GM19395 (cell line): ENCODE measurements at regions not wholly inside any gene's neighbourhood (a gene's known extent, or its start where the extent isn't known, plus 50 kb on each side); places are given as distances from the start of the nearest gene placed in this dataset.
"Not testable (repeated sequence)": the region's sequence is repeated elsewhere in the genome, so short reads cannot be mapped to it uniquely, and the experiment has no call there.

Experiments
- ATAC-seq: cut with Tn5 transposase; IDR thresholded peaks from one replicate; pipeline ENCODE4 v1.9.1; 2021; ENCODE audit warnings: mild to moderate bottlenecking, moderate library complexity; ENCODE audit not compliant: unreplicated experiment

DNA sequence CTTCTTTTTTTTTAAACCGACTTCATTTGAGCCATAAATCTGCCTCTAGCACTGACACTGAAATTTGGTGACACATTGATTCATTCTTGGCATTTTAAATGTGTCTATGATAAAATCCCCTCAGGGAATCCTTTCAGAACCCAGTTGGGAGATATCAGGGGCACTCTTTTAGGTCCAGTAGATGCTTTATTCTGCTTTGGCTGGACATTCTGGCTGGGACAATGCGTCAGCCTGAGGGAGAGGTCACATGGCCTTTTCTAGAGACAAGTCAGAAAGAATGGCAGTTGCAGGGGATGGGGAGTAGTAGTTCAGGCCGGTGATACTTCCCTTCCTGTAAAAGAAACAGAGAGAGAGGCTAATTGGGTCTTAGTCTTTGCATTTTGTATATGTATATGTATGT, 63.1 kb downstream of the TRIM43 start:
- ATAC-seq: not testable (repeated sequence)

GRCh38 chr2:95656553-95656952, 64.8 kb downstream of the TRIM43 start:
- ATAC-seq: not testable (repeated sequence)

DNA sequence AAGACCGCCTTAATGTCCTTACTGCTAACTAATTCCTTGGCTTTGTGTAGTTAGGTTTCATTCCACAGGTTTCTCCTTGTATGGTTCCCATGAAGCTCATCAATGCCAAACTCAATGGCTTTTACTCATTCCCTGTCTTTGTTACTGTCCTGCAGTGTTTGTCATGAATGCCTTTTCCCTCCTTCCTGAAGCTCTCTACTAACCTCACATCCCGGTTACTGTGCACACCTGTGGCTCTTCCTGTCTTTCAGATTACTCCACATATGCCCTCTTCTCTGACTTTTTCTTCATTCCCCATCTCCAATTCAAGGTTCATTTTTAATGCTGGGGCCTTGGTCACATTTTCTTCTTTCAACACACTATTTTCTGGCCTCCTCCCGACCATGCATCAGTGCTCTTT, 66.1 kb downstream of the TRIM43 start:
- not testable (repeated sequence) for ATAC-seq

DNA sequence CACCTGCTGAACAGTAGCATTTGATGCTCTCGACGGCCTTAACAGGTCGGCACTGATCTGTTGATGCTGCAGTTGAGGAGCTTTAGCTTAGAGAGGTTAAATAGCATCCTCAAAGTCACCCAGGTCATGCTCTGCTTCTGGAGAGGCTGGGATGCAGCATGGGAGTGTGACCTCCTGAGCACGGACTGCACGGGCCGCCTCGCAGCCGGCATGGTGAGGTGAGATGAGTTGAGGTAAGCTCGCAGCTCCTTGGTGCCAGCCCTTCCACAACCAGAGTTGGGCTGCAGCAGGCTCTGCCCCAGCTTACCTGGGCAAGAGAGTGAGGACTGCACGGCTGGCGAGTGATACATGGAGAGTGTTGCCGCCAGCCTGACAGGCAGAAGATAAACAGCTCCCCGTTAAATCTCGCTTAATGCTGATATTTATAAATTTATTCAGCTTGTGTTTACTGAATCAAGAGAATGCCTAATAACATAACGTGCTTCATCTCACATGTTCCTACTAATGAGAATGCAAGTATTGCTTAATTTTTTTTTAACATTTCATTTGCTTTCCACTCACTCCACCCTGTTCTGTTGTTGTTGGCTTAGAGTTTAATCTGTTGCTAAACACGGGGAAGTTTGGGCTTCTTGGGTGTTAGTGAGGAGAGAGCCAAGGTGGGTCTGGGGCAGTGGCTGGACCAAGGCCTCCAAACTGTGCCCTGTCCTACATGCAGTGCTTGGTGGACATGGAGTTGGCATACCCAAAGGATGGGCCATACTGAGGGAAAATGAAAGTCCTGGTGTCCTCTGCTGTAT, 69.2 kb downstream of the TRIM43 start:
- ATAC-seq: not testable (repeated sequence)

DNA sequence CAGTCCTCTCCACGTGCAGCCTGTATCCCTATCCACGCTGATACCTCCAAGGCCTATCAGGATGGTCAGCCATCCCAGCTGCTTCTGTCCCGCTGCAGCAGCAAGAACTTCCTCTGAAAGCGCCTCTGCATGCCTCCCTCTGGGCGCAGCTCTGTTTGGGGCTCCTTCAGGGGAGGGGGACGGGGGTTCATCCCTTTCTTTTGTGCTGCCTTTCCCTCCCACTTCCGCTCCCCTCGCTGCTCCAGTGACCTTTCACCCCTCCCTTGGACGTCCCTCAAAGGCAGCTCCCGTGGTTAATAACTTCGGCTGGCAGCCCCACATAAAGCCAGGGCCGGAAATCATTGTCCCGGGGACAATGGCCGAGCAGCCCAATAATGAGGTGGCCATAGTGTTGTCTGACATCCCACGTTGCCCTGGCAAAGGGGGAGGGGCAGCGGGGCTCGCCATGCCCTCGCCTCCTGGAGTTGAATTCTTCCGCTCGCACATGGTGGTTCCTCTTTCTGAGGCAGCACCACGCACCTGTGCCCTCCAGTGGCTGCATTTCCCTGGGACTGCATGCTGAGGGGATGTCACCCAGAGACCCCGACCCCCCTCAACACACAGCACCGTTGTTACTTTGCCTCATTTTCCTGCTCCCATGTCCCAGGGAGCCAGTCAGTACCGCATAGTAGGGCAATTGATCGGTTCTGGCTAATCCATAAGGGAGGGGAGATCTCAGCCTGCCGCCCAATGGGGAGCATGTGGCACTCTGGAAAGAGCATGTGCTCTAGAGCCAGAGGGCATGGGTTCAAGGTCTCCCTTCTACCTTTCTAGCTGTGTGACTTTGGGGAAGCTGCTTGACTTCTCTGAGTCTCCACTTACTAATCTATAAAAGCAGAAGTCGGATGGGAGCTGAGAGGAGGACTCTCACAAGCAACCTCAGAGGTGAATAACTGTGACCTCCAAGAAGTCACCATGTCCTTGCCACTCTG, 72.0 kb downstream of the TRIM43 start:
- not testable (repeated sequence) for ATAC-seq

GRCh38 chr2:95666636-95667035, 74.8 kb downstream of the TRIM43 start:
- not testable (repeated sequence) for ATAC-seq

DNA sequence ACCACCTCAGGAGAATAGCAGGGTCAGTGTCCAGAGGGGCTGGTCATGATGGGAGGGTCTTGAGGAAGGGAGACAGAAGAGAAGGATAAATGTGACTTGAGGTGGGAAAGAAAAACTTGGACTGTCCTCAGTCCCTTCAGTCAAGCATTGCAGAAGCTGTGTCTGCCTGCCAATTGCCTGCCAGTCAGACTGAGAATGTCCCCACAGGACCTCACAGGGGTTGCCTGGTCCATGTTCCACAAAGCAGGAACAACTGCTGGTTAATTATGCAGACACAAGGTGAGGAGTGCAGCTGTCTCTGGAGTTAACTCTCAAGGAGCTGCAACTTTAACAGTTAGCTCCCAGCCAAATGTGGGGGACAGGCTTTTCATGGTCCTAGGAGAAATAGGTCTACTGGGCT, 75.7 kb downstream of the TRIM43 start:
- ATAC-seq: no peak

DNA sequence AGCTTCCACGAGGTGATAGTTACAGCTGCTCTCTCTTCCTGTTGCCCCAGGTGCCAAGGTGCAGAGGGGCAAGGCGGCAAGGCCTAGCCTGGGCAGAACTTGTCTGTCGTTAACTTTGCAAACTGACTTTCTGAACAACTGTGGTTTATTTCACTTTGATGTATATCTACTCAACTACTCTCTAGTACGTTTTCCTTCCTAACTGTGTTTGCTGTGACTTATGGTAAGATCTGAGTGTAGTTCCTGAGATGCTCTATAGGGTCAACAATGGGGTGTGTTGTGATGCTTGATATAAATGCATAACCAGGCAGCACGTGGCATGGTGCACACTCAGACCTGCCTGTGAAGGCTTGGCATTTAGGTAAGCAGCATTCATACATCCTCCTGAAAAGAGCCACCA, 77.1 kb downstream of the TRIM43 start:
- not testable (repeated sequence) for ATAC-seq

- ATAC-seq: no peak
These were observed 77.7 kb downstream of the TRIM43 start for GRCh38 chr2:95669441-95669991.

GRCh38 chr2:95670167-95670566, 78.4 kb downstream of the TRIM43 start:
- no peak for ATAC-seq

DNA sequence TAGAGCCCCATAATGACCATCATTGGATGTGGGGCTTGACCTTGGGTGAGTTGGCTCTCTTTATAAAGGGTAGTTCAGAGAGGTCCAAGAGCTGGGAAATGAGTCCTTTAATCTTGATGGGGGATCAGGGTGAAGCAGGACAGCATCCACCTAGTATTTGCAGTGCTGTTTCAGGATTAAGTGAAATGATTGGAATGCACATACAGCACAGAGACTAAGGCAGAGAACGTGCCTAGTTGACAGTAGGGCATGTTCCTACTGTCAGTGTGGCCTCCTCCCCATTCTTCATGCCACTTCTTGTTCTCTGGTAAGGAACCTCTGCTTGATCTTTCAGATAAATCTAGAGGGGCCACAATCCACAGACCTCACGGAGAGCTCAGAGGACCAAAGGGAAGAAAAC, 78.9 kb downstream of the TRIM43 start:
- ATAC-seq: no peak

- ATAC-seq: not testable (repeated sequence)
These were observed 79.4 kb downstream of the TRIM43 start for GRCh38 chr2:95671171-95671570.

DNA sequence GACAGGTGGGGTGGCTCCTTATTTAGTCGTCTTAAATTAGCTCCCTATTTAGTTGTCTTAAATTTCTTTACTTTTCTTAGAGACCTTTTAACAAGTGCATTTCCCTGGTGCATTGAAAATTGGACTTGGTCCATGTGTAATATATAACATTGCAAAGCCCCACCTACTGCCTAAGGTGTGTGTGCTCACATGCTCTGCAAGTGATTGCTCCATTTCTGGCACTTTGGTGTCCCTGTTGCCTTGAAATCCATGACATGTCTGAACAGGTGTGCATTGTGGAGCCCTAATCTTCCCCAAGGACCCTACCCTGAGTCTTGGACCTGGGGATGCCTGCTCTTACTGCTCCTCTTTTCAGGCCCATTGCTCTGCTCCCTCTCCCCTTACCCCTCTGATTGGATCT, 80.2 kb downstream of the TRIM43 start:
- ATAC-seq: not testable (repeated sequence)

DNA sequence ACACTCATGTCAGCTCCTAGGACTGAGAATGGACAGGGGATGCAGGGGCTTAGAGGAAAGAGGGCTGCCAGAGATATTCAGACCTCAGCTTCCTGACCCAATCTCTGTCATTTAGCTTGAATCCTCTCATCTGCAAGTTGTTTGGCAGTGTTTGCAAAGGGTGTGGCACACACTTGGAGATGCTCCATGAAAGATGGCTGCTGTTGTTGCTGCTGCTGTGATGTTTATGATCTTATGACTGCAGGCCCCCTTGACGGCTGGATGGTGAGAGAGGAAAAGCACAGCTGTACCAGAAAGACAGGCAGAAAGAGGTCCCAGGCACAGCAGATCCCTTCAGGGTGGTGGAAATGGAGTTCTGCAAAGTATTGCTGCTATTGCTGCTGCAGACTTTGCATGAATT, 80.7 kb downstream of the TRIM43 start:
- not testable (repeated sequence) for ATAC-seq

DNA sequence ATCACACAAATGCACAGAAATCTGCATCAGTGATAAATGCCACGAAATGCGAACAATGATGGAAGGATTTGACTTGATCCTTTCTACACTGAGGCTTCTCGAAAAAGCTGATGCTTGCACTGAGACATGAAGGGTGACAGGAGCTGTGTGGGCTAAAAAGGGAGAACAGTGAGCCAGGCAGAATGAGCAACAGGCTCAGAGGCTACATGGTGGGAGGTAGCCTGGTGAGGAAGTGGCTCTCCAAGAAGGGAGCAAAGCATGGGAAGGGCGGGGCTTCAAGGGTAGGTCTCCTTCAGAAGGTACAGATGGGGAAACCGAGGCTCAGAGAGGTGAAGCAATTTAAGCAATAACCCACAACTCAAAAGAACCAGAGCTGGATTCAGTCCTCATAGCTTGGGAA, 82.4 kb downstream of the TRIM43 start:
- no peak for ATAC-seq

- not testable (repeated sequence) for ATAC-seq
These were observed 84.8 kb downstream of the TRIM43 start for GRCh38 chr2:95676573-95676972.

DNA sequence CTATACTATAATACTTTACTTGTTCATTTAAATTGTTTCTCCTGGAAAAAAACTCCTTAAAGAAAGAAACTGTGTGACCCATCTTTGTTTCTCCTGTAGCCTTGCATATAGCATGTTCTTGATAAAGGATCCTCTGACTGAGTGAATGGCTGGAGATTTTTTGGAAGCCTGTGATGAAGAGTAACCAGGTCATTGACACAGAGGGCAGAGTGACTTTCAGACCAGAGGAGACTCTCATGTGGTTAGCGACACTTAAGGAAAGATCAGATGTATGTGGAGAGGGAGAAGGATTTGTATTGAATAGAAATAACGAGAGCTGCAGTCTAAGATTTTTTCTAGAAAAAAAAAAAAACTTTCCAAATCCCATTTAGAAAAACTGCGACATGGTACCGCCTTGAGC, 85.5 kb downstream of the TRIM43 start:
- ATAC-seq: no peak

DNA sequence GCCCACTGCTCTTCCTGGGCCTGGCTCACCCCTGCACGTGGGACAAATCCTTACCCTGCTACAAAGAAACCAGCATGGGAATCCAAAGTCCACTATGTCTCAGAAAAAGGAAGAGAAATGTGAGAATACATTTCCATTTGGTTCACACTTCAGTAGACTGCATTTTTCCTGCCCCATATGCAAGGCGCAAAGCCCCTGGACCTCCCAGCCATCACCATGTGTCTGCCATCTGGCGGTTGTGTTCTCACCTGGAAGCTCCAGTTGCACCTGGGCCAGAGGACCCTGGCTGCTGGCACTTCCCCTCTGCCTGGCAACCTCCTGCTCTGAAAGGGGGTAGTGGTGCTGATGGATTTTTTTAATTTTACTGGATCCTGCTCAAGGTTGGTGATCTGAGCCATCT, 86.0 kb downstream of the TRIM43 start:
- ATAC-seq: not testable (repeated sequence)

DNA sequence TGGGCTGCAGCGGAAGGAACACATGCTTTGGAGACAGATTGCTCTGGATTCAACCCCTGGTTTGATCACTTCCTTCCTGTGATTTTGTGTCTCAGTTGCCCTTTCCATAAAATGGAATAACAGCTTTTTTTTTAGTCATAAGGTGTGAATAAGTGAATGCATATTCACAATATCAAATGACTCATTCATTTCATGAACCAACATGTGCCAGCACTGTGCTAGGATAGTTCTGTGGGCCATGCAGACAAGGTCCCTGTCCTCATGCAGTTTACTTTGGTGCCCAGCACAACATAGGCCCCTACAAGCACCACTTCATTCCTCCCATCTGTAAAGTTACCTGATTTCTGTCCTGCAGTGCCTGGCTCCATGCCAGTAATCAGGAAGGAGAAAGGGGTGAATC, 89.4 kb downstream of the TRIM43 start:
- ATAC-seq: not testable (repeated sequence)

DNA sequence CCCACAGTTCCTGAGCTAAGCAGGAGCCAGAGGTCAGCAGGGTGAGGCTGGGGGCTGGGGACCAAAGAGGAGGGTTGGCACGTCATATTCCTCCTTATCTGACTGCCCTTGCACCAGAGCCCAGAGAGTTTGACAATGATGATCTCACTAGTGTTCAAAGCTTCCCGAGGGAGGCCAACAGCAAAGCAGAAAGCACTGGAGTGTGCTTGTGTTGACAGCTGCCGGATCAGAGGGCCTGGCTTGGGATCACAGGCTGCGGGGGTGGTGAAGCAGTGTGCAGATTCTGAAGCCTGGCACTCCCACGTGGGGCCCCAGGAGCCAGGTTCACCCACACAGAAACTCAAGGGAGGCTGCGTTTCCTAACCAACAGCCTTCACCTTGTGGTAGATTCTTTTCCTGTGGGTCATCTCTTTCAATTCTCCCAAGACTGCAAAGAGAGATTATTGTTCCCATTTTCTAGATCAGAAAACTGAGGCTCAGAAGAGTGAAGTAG, 89.8 kb downstream of the TRIM43 start:
- not testable (repeated sequence) for ATAC-seq

DNA sequence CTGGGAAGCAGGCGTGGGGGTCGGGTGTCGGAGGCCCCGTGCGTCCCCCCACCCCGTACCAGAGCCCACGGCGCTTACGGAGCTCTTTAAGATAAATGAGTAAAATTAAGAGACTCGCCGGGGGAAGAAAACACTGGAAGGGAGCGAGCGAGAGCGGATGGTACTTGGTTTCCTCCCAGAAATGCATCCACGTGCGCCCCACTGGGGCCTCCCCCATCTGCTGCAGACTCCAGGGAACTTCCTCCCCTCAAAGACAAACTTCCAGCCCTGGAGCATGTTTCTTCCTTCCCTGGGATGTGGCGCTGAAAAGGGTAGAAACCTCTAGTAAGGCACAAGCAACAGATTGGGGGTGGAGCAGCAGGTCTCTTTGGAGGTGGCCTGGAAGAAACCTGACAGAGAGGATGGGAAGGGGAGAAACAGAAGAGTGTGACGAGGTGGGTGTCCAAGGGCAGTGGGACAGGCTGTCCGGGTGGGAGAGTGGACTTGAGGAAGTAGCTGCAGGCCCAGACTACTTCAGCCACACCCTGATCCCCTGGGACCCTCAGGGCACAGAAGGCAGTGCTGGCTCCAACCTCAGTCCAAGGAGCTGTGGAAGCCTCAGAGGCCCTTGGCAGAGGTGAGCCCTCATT, 91.2 kb downstream of the TRIM43 start:
- ATAC-seq: not testable (repeated sequence)
